Adrenal gland (tissue), 5 donors: ENCODE measurements at regions not wholly inside any gene's neighbourhood (a gene's known extent, or its start where the extent isn't known, plus 50 kb on each side); places are given as distances from the start of the nearest gene placed in this dataset.

Experiments
- POLR2A ChIP-seq, 2 donors: fragments of 450-650 bp; IDR thresholded peaks; one replicate each; pipeline ENCODE4 v1.6.1; 2017; ENCODE audit warnings: antibody characterized with exemption in 2 of 2, mild to moderate bottlenecking in 2 of 2, moderate library complexity in 1 of 2
- TF ChIP-seq, protein P1 (sequence below), 6 experiments: fragments of 450-650 bp in 4 of 6; fragments of 200-600 bp in 2 of 6; sonication (generic) in 1 of 6; IDR thresholded peaks; 1 replicate in 5 of 6; 2 replicates in 1 of 6; pipeline versions ENCODE4 v1.5.1 to v1.8.0; 2016 to 2021; ENCODE audit warnings: antibody characterized with exemption in 6 of 6, mild to moderate bottlenecking in 2 of 6, moderate library complexity in 1 of 6
- donor health status: DM: no; HTN: no; CAD: no.

DNA sequence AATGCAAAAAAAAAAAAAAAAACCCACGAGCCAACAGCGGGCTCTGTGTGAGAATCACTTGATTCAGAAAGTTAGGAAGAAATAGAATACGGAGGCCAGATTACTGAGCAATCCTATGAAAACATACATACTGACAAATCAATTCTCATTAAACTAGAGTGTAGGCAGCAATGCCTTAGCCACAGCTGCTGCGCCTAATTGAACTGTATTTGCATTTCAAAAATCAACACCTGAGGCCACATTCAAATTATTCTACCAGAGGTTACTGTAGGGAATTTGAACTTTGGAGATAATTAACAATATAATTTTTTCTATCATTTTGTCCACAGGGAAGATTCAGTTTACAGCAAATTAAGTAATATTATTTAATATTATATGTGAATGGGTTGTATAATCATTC lies 138.4 kb upstream of the PLD5 start:
- TF ChIP-seq, protein P1, sequence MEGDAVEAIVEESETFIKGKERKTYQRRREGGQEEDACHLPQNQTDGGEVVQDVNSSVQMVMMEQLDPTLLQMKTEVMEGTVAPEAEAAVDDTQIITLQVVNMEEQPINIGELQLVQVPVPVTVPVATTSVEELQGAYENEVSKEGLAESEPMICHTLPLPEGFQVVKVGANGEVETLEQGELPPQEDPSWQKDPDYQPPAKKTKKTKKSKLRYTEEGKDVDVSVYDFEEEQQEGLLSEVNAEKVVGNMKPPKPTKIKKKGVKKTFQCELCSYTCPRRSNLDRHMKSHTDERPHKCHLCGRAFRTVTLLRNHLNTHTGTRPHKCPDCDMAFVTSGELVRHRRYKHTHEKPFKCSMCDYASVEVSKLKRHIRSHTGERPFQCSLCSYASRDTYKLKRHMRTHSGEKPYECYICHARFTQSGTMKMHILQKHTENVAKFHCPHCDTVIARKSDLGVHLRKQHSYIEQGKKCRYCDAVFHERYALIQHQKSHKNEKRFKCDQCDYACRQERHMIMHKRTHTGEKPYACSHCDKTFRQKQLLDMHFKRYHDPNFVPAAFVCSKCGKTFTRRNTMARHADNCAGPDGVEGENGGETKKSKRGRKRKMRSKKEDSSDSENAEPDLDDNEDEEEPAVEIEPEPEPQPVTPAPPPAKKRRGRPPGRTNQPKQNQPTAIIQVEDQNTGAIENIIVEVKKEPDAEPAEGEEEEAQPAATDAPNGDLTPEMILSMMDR (IDR thresholded peaks at IDR 0.05): no peak
- TF ChIP-seq POLR2A (IDR thresholded peaks at IDR 0.05): no peak
